Ascending aorta (tissue), 2 donors: ENCODE measurements at regions not wholly inside any gene's neighbourhood (a gene's known extent, or its start where the extent isn't known, plus 50 kb on each side); places are given as distances from the start of the nearest gene placed in this dataset.

Source experiments
- DNase-seq, 2 donors: peaks; one replicate each; pipeline ENCODE4 v3.0.0-alpha.2; 2019; ENCODE audit warnings: low spot score in 2 of 2
- H3K27ac ChIP-seq, 2 donors: fragments of 200-600 bp; sonication (generic); one replicate each; pipeline ENCODE4 v1.5.1; 2016 to 2017; ENCODE audit warnings: mild to moderate bottlenecking in 1 of 2
- H3K27me3 ChIP-seq: fragments of 200-600 bp; sonication (generic); one replicate; pipeline ENCODE4 v1.5.1; 2017
- H3K36me3 ChIP-seq, 2 donors: fragments of 200-600 bp; sonication (generic); one replicate each; pipeline ENCODE4 v1.5.1; 2016
- H3K4me1 ChIP-seq, 2 donors: fragments of 200-600 bp; sonication (generic); one replicate each; pipeline ENCODE4 v1.5.1; 2016 to 2017; ENCODE audit warnings: mild to moderate bottlenecking in 1 of 2
- H3K4me3 ChIP-seq, 2 donors: fragments of 200-600 bp; sonication (generic); one replicate each; pipeline ENCODE4 v1.5.1; 2016 to 2017; ENCODE audit warnings: mild to moderate bottlenecking in 1 of 2
- H3K9me3 ChIP-seq, 2 donors: fragments of 200-600 bp; sonication (generic); one replicate each; pipeline ENCODE4 v1.5.1; 2016
- CTCF ChIP-seq, 3 experiments: fragments of 200-600 bp in 2 of 3; fragments of 450-650 bp in 1 of 3; sonication (generic) in 2 of 3; IDR thresholded peaks; one replicate each; pipeline ENCODE4 v1.5.1; 2016 to 2019; ENCODE audit warnings: antibody characterized with exemption in 3 of 3, mild to moderate bottlenecking in 1 of 3, moderate library complexity in 1 of 3
- intact Hi-C: fragments of 100-400 bp; cut with DNase I; formaldehyde crosslinking; loops from one replicate; pipeline ENCODE4 v1.15.1; 2023

- Histone ChIP-seq H3K27ac (no peak overlapping the region), H3K4me1 (no peaks in the 10 kb centered on the region), H3K4me3 (no peak overlapping the region), H3K36me3 (no peaks in the 10 kb centered on the region), H3K9me3 (no peaks in the 10 kb centered on the region), H3K27me3 (no peaks in the 10 kb centered on the region)
- no peak for DNase-seq
- no peak for TF ChIP-seq CTCF (IDR thresholded peaks at IDR 0.05)
- intact Hi-C loops, result no loop called here
These were observed 65.0 kb downstream of the CCDC71L start for GRCh38 chr7:106595922-106596321.

GRCh38 chr7:106593028-106593417 is 67.9 kb downstream of the CCDC71L start:
- Histone ChIP-seq H3K9me3 (no peaks in the 10 kb centered on the region), H3K4me1 (no peaks in the 10 kb centered on the region), H3K36me3 (no peaks in the 10 kb centered on the region), H3K27me3 (no peaks in the 10 kb centered on the region), H3K27ac (no peak overlapping the region), H3K4me3 (no peak overlapping the region)
- TF ChIP-seq CTCF (IDR thresholded peaks at IDR 0.05), result no peak
- intact Hi-C loops, result no loop called here
- no peak for DNase-seq

GRCh38 chr7:106592282-106593027 is 68.5 kb downstream of the CCDC71L start:
- H3K36me3 ChIP-seq, result no peaks in the 10 kb centered on the region
- H3K27me3 ChIP-seq, result no peaks in the 10 kb centered on the region
- H3K9me3 ChIP-seq, result no peaks in the 10 kb centered on the region
- TF ChIP-seq CTCF (IDR thresholded peaks at IDR 0.05), result no peak
- DNase-seq, result no peak
- H3K4me1 ChIP-seq, result no peaks in the 10 kb centered on the region
- no peak overlapping the region for H3K27ac ChIP-seq
- H3K4me3 ChIP-seq, result no peak overlapping the region
- intact Hi-C loops, result no loop called here

- intact Hi-C loops, result no loop called here
- no peak overlapping the region for H3K4me3 ChIP-seq
- H3K36me3 ChIP-seq, result no peaks in the 10 kb centered on the region
- H3K9me3 ChIP-seq, result no peaks in the 10 kb centered on the region
- H3K27me3 ChIP-seq, result no peaks in the 10 kb centered on the region
- no peak for TF ChIP-seq CTCF (IDR thresholded peaks at IDR 0.05)
- no peaks in the 10 kb centered on the region for H3K4me1 ChIP-seq
- no peak overlapping the region for H3K27ac ChIP-seq
- DNase-seq, result no peak
These were observed 69.8 kb downstream of the CCDC71L start for GRCh38 chr7:106591146-106591545.

- intact Hi-C loops, result no loop called here
- Histone ChIP-seq H3K9me3 (no peaks in the 10 kb centered on the region), H3K27ac (no peak overlapping the region), H3K4me1 (no peaks in the 10 kb centered on the region), H3K27me3 (no peaks in the 10 kb centered on the region), H3K4me3 (no peak overlapping the region), H3K36me3 (no peaks in the 10 kb centered on the region)
- no peak for TF ChIP-seq CTCF (IDR thresholded peaks at IDR 0.05)
- no peak for DNase-seq
These were observed 70.6 kb downstream of the CCDC71L start for GRCh38 chr7:106590209-106590816.
